GM12892 (cell line): ENCODE measurements at regions not wholly inside any gene's neighbourhood (a gene's known extent, or its start where the extent isn't known, plus 50 kb on each side); places are given as distances from the start of the nearest gene placed in this dataset.

Source experiments
- POLR2A ChIP-seq: IDR thresholded peaks from 2 replicates; pipeline ENCODE4 v1.6.1; 2011; ENCODE audit warnings: low read depth, low read length, control low read depth
- TAF1 ChIP-seq: IDR thresholded peaks from 2 replicates; pipeline ENCODE4 v1.6.1; 2011; ENCODE audit warnings: low read depth, mild to moderate bottlenecking, control low read depth, low read length, borderline replicate concordance

DNA sequence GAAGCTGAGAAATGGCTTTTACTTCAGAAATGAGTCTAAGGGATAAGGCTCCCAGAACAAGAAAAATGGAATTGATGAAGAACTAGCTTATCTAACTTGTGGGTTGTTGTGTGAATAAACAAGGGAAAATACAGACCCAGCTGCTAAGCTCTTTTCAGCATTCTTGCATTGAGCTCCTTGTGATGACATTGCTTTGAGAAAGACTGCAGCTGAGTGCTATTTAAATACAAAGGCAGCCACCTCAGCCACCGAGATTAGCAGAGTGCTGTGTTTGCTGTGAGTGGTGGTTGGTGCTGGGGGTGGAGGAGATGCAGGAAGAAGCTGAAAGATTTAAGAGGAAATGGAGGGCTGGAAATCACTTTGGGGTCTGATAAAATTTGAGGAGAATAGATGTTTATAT is 396.0 kb upstream of the PRICKLE1 start:
- TF ChIP-seq POLR2A (no peak), TAF1 (no peak)
